ENCODE measurements at regions not wholly inside any gene's neighbourhood (a gene's known extent, or its start where the extent isn't known, plus 50 kb on each side); places are given as distances from the start of the nearest gene placed in this dataset.

- no peak overlapping the region for H3K9ac ChIP-seq (ENCODE audit: low read length)
- no CpG with 5 or more reads among the region's 2 CpGs for WGBS (ENCODE audit: extremely low coverage, insufficient coverage, insufficient read length)
Measured at GRCh38 chr15:95687686-95688085, 642.8 kb upstream of the NR2F2 start.

GRCh38 chr15:95690631-95691340, 639.7 kb upstream of the NR2F2 start:
- no peak overlapping the region for H2AFZ ChIP-seq (ENCODE audit: insufficient read depth, low read length, poor library complexity)
- H2BK120ac ChIP-seq (ENCODE audit: insufficient read depth, low read length, poor library complexity): peak overlapping the region; percentile 41
- no peak overlapping the region for H2AK5ac ChIP-seq (ENCODE audit: low read length)
- H3K4me2 ChIP-seq (ENCODE audit: low read length): no peak overlapping the region
- peak overlapping the region; percentile 55 for H3K27ac ChIP-seq (ENCODE audit: low read depth, low read length)
- H3K4me1 ChIP-seq (ENCODE audit: control insufficient read depth in 1 of 2, insufficient read depth in 2 of 2, low read length in 2 of 2): peaks cover 3 to 6% of the 10 kb centered on the region in 2 experiments
- WGBS (ENCODE audit: extremely low coverage, insufficient coverage, insufficient read length): no CpG with 5 or more reads among the region's 7 CpGs
- peak overlapping the region; percentile 45 for H2BK12ac ChIP-seq (ENCODE audit: low read length)
- no peak overlapping the region for H4K91ac ChIP-seq (ENCODE audit: low read depth, low read length)
- no peak overlapping the region for H4K12ac ChIP-seq (ENCODE audit: low read depth, low read length)
- H3K4ac ChIP-seq (ENCODE audit: low read depth, low read length): no peak overlapping the region
- peak overlapping the region; percentile 17 for H3K14ac ChIP-seq (ENCODE audit: low read length)
- H3K23ac ChIP-seq (ENCODE audit: low read length): no peak overlapping the region
- H3K79me2 ChIP-seq (ENCODE audit: control insufficient read depth, insufficient read depth, low read length, poor library complexity): no peaks in the 10 kb centered on the region
- H3K18ac ChIP-seq (ENCODE audit: low read length): no peak overlapping the region
- H3K9me3 ChIP-seq (ENCODE audit: insufficient read depth, low read depth, low read length): peaks cover 2% of the 10 kb centered on the region
- peak; percentile 41 to 92 for DNase-seq
- H3K79me1 ChIP-seq (ENCODE audit: low read length): peaks cover 2% of the 10 kb centered on the region
- H3K36me3 ChIP-seq (ENCODE audit: control insufficient read depth in 1 of 2, insufficient read depth in 2 of 2, low read length in 2 of 2): no peaks in the 10 kb centered on the region
- H3K27me3 ChIP-seq (ENCODE audit: insufficient read depth, low read length): no peaks in the 10 kb centered on the region
- no peak overlapping the region for H2BK5ac ChIP-seq (ENCODE audit: low read depth, low read length, poor library complexity)
- no peak overlapping the region for H3K9ac ChIP-seq (ENCODE audit: low read length)
- no peak overlapping the region for H4K8ac ChIP-seq (ENCODE audit: low read depth, low read length)
- H3K4me3 ChIP-seq (ENCODE audit: low read depth, low read length): no peak overlapping the region

More at GRCh38 chr15:95687686-95688085, 642.8 kb upstream of the NR2F2 start:
- H3K4me1 ChIP-seq (ENCODE audit: control insufficient read depth in 1 of 2, insufficient read depth in 2 of 2, low read length in 2 of 2): peaks cover 3 to 6% of the 10 kb centered on the region in 2 experiments
- DNase-seq: peak; percentile 40 to 65
- H3K14ac ChIP-seq (ENCODE audit: low read length): no peak overlapping the region
- no peaks in the 10 kb centered on the region for H3K36me3 ChIP-seq (ENCODE audit: control insufficient read depth in 1 of 2, insufficient read depth in 2 of 2, low read length in 2 of 2)
- no peak overlapping the region for H3K18ac ChIP-seq (ENCODE audit: low read length)
- no peak overlapping the region for H3K4me3 ChIP-seq (ENCODE audit: low read depth, low read length)
- no peaks in the 10 kb centered on the region for H3K79me2 ChIP-seq (ENCODE audit: control insufficient read depth, insufficient read depth, low read length, poor library complexity)
- H2AK5ac ChIP-seq (ENCODE audit: low read length): no peak overlapping the region
- no peak overlapping the region for H4K91ac ChIP-seq (ENCODE audit: low read depth, low read length)
- no peak overlapping the region for H2BK120ac ChIP-seq (ENCODE audit: insufficient read depth, low read length, poor library complexity)
- no peak overlapping the region for H4K12ac ChIP-seq (ENCODE audit: low read depth, low read length)
- no peak overlapping the region for H4K8ac ChIP-seq (ENCODE audit: low read depth, low read length)
- H3K4ac ChIP-seq (ENCODE audit: low read depth, low read length): no peak overlapping the region
- H3K27me3 ChIP-seq (ENCODE audit: insufficient read depth, low read length): no peaks in the 10 kb centered on the region
- H3K4me2 ChIP-seq (ENCODE audit: low read length): no peak overlapping the region
- no peak overlapping the region for H3K23ac ChIP-seq (ENCODE audit: low read length)
- H3K9me3 ChIP-seq (ENCODE audit: insufficient read depth, low read depth, low read length): no peaks in the 10 kb centered on the region
- no peak overlapping the region for H2BK5ac ChIP-seq (ENCODE audit: low read depth, low read length, poor library complexity)
- no peak overlapping the region for H3K27ac ChIP-seq (ENCODE audit: low read depth, low read length)
- peaks cover 2% of the 10 kb centered on the region for H3K79me1 ChIP-seq (ENCODE audit: low read length)
- H2AFZ ChIP-seq (ENCODE audit: insufficient read depth, low read length, poor library complexity): no peak overlapping the region
- no peak overlapping the region for H2BK12ac ChIP-seq (ENCODE audit: low read length)

- Histone ChIP-seq H3K4me2 (ENCODE audit: low read length) (no peak overlapping the region), H2BK5ac (ENCODE audit: low read depth, low read length, poor library complexity) (no peak overlapping the region), H4K91ac (ENCODE audit: low read depth, low read length) (no peak overlapping the region), H3K79me2 (ENCODE audit: control insufficient read depth, insufficient read depth, low read length, poor library complexity) (no peaks in the 10 kb centered on the region), H3K4me1 (ENCODE audit: control insufficient read depth in 1 of 2, insufficient read depth in 2 of 2, low read length in 2 of 2) (peaks cover 3 to 6% of the 10 kb centered on the region in 2 experiments), H3K4ac (ENCODE audit: low read depth, low read length) (no peak overlapping the region), H3K23ac (ENCODE audit: low read length) (no peak overlapping the region), H3K9me3 (ENCODE audit: insufficient read depth, low read depth, low read length) (peaks cover 2% of the 10 kb centered on the region), H3K79me1 (ENCODE audit: low read length) (peaks cover 2% of the 10 kb centered on the region), H4K8ac (ENCODE audit: low read depth, low read length) (no peak overlapping the region), H2BK12ac (ENCODE audit: low read length) (no peak overlapping the region), H3K14ac (ENCODE audit: low read length) (no peak overlapping the region), H3K27ac (ENCODE audit: low read depth, low read length) (no peak overlapping the region), H3K27me3 (ENCODE audit: insufficient read depth, low read length) (no peaks in the 10 kb centered on the region), H3K4me3 (ENCODE audit: low read depth, low read length) (no peak overlapping the region), H2BK120ac (ENCODE audit: insufficient read depth, low read length, poor library complexity) (no peak overlapping the region), H2AK5ac (ENCODE audit: low read length) (no peak overlapping the region), H3K18ac (ENCODE audit: low read length) (no peak overlapping the region), H3K36me3 (ENCODE audit: control insufficient read depth in 1 of 2, insufficient read depth in 2 of 2, low read length in 2 of 2) (no peaks in the 10 kb centered on the region), H3K9ac (ENCODE audit: low read length) (no peak overlapping the region), H2AFZ (ENCODE audit: insufficient read depth, low read length, poor library complexity) (no peak overlapping the region), H4K12ac (ENCODE audit: low read depth, low read length) (no peak overlapping the region)
- whole genome bisulfite sequencing (ENCODE audit: extremely low coverage, insufficient coverage, insufficient read length): no CpG with 5 or more reads among the region's 1 CpG
- DNase-seq: no peak
Measured at GRCh38 chr15:95693917-95694316, 636.6 kb upstream of the NR2F2 start.

- DNase-seq: no peak
- WGBS (ENCODE audit: extremely low coverage, insufficient coverage, insufficient read length): no CpG with 5 or more reads among the region's 2 CpGs
Measured at GRCh38 chr15:95698230-95698629, 632.3 kb upstream of the NR2F2 start.

More at GRCh38 chr15:95698230-95698629, 632.3 kb upstream of the NR2F2 start:
- Histone ChIP-seq H3K4me1 (ENCODE audit: control insufficient read depth in 1 of 2, insufficient read depth in 2 of 2, low read length in 2 of 2) (no peaks in the 10 kb centered on the region), H3K18ac (ENCODE audit: low read length) (no peak overlapping the region), H3K79me2 (ENCODE audit: control insufficient read depth, insufficient read depth, low read length, poor library complexity) (no peaks in the 10 kb centered on the region), H4K12ac (ENCODE audit: low read depth, low read length) (no peak overlapping the region), H3K14ac (ENCODE audit: low read length) (no peak overlapping the region), H3K4me2 (ENCODE audit: low read length) (no peak overlapping the region), H2BK120ac (ENCODE audit: insufficient read depth, low read length, poor library complexity) (no peak overlapping the region), H3K9ac (ENCODE audit: low read length) (no peak overlapping the region), H3K27me3 (ENCODE audit: insufficient read depth, low read length) (no peaks in the 10 kb centered on the region), H3K27ac (ENCODE audit: low read depth, low read length) (no peak overlapping the region), H2BK5ac (ENCODE audit: low read depth, low read length, poor library complexity) (no peak overlapping the region), H2AK5ac (ENCODE audit: low read length) (no peak overlapping the region), H3K4ac (ENCODE audit: low read depth, low read length) (no peak overlapping the region), H3K23ac (ENCODE audit: low read length) (no peak overlapping the region), H2AFZ (ENCODE audit: insufficient read depth, low read length, poor library complexity) (no peak overlapping the region), H3K36me3 (ENCODE audit: control insufficient read depth in 1 of 2, insufficient read depth in 2 of 2, low read length in 2 of 2) (no peaks in the 10 kb centered on the region), H3K4me3 (ENCODE audit: low read depth, low read length) (no peak overlapping the region), H3K9me3 (ENCODE audit: insufficient read depth, low read depth, low read length) (peaks cover 7% of the 10 kb centered on the region), H2BK12ac (ENCODE audit: low read length) (no peak overlapping the region), H3K79me1 (ENCODE audit: low read length) (no peaks in the 10 kb centered on the region), H4K91ac (ENCODE audit: low read depth, low read length) (no peak overlapping the region), H4K8ac (ENCODE audit: low read depth, low read length) (no peak overlapping the region)

All from trophoblast cell (in vitro differentiated cells and primary cell).